ENCODE measurements at regions not wholly inside any gene's neighbourhood (a gene's known extent, or its start where the extent isn't known, plus 50 kb on each side); places are given as distances from the start of the nearest gene placed in this dataset.

DNA sequence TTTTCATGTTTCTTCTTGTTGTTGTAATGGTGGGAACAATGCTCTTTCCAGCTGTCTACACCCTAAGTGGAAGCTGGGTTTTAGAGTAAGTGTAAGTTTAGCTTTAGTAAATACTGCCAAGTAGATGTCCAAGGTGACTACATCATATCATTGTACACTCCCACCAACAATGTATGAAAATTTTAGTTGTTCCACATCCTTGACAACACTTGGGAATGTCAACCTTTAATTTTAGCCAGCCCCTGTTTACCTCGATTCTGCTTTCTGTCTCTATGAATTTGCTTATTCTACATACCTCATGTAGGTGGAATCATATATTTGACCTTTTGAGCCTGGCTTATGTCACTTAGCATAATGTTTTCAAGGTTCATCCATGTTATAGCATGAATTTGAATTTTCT is 93.0 kb downstream of the MTPAP start:
- no peak for DNase-seq (ENCODE audit: low spot score)

DNA sequence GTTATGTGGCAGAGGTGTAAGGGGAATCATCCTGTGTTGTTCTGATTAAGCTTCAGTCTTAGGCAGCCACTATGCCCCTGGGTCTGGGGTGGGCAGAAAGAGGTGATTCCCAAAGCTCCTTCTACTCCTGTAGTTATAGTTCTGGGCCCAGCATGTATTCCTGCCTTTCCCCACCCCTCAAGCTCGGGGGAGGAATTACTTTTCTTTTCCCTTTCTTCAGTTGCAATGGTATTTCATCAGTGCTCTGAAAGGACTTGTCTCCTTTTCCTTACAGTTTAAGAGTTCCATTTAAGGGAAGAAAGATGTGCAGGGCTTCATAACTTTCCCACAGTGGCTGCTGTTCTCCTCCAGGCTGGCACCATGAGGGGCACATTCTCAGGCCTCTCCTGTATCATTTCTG is 94.2 kb downstream of the MTPAP start:
- no peak for DNase-seq (ENCODE audit: low spot score)

DNA sequence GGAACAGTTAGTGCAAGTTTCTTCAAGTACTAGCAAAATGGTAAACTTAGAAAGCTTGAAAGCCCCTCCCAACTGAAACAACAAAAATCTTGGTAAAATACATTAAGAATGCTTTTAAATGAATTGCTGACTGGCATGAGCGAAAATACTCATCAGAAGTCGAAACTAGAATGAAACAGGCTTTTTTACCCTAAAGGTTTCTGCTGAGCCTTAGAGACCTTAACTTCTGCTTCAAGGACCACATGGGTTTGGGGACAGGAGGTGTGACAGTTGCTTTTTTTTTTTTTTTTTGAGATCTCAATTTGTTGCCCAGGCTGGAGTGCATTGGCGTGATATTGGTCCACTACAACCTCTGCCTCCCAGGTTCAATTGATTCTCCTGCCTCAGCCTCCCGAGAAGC is 100.3 kb downstream of the MTPAP start:
- no peak for DNase-seq (ENCODE audit: low spot score)

DNA sequence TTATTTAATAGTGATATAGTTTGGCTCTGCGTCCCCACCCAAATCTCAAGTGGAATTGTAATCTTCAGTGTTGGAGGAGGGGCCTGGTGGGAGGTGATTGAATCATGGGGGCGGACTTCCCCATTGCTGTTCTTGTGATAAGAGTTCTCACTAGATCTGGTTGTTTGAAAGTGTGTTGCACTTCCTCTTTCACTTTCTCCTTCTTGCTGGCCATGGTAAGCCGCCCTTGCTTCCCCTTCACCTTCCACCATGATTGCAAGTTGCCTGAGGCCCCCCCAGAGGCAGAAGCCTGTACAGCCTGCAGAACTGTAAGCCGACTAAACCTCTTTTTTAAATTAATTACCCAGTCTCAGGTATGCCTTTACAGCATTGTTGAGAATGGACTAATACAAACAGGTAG is 101.4 kb downstream of the MTPAP start:
- no peak for DNase-seq (ENCODE audit: low spot score)

DNA sequence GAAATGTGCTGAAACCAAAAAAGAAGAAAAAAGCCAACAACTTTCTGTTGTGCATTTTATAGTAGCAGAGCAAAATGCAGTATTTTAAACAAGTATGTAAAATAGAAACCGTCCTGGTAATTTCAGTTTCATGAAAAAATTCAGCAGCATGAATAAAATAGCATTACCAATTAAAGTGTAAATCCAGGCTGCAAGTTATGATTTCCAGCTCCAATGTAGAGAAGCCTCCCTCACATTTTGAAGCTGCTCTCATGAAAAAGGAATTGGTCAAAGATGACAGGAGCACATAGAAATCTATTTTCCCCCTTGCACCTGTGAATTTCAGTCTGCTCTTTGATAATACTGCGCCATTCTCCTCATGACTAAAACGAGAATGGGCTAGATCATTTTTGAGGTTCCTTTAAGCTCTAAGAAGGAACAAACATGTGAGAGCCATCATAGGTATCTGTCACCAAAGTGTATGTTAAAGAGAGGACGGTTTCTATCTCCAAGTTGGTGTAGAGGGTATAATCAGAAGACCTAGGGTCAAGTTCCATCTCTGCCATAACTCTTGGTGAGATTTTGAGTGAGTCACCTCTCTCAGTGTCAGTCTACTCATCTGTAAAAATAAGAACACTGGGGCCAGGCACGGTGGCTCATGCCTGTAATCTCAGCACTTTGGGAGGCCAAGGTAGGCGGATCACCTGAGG is 107.5 kb downstream of the MTPAP start:
- DNase-seq (ENCODE audit: low spot score): no peak

DNA sequence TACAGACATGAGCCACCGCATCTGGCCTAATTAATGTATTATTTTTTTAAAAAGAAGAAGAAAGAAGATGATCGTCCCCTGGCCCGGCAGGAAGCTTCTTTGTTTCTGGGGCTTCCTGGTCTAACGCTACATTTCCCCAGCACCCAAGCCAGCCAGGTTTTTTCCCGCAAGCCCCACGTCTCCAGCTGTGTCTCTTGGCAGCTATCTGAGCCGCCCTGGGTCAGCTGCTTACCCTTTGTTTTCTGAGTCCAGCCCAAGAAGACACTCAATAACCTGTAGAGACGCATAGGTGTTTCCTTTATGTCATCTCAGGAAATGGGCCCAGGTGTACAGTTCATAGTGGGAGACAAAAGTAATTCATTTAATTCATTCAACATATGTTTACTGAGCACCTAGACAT is 110.2 kb downstream of the MTPAP start:
- DNase-seq (ENCODE audit: low spot score): no peak

DNA sequence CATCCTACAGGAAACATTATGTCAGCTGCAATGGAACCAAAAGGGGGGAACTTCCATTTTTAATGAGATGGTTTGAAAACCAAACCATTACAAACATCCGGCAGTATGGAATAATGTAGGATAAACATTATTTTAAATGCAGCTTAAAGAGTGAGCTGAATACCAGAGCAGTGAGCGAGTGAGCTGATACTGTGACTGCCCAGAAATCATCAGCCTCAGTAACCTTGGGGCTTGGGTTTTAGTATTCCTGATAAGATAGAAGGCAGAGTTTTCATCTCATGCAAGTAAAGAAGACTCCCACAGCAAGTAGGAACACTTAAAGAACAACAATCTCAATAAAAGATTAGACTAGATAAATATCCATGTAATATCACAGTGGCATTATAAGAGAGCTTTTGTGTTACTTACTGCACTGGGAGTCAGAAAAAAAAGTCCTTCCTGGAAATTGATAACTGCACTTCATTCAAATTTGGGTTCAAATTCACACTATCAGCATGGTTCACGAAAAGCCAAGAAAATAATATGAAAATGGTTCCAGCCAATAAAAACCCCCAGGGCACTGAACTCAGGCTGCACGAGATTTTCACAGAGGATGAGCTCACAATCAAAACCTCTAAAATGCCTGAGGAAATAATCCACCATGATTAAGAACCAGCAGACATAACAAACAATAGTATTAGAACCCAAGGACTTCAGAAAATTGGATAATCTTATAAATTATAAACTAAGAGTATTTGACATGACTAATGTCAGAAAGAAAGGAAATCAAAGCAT is 115.7 kb downstream of the MTPAP start:
- DNase-seq (ENCODE audit: low spot score): no peak

DNA sequence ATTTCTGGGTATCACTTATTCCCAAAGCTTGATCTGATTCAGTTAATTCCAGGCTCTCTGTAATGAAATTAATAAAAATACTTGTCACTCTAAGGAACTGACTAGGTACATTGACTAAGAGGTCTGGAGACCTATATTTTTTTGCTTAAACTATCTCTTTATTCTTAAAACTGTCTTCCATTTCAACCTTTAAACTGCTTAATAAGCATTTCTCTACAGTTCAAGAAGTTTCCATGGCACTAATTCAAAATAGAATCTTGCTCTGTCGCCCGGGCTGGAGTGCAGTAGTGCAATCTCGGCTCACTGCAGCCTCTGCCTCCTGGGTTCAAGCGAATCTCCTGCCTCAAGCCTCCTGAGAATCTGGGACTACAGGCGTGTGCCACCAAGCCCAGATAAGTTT is 117.4 kb downstream of the MTPAP start:
- no peak for DNase-seq (ENCODE audit: low spot score)

DNA sequence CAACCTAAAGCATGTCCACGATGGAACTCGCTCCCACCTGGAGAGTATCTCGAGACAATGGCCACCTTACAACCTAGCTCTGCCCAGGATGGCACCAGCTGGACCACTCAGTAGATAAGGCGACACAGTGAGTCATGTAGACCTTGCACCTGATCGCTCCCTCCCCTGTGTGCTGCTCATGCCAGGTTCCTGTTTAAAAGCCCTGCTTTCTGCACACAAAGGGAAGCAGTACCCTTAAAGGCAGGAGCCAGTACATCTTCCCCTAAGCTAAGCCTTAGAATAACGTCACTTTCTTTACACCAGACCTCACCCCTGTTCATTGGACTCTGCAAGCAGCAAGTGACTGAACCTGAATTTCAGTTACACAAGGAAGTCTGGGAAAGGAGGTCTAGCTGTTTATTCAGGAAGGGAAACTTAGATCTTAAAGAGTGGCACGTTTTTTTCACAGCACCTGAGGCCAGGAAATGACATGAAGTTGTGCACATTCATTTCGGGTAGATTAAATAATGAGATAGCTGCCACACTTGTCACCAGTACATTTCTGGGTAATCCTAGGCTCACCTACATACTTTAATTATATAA is 117.9 kb downstream of the MTPAP start:
- no peak for DNase-seq (ENCODE audit: low spot score)

DNA sequence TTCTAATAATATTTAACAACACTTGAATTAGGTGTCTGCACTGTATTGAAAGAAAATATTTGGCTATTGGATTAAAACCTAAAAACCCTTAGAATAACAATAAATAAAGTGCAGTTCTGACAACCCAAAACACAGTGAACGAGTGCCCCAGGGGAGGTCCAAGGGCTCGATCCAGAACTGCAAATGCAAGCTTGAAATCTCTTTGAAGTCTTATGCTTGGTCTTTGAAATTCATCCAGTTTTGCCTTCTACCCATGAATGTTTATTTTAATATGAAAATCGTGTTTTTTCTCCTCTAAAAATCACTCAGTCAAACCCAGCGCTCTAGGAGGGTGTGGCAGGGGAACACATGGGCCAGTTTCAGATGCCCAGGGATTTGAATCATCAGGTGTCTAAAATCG is 119.5 kb downstream of the MTPAP start:
- DNase-seq (ENCODE audit: low spot score): no peak

DNA sequence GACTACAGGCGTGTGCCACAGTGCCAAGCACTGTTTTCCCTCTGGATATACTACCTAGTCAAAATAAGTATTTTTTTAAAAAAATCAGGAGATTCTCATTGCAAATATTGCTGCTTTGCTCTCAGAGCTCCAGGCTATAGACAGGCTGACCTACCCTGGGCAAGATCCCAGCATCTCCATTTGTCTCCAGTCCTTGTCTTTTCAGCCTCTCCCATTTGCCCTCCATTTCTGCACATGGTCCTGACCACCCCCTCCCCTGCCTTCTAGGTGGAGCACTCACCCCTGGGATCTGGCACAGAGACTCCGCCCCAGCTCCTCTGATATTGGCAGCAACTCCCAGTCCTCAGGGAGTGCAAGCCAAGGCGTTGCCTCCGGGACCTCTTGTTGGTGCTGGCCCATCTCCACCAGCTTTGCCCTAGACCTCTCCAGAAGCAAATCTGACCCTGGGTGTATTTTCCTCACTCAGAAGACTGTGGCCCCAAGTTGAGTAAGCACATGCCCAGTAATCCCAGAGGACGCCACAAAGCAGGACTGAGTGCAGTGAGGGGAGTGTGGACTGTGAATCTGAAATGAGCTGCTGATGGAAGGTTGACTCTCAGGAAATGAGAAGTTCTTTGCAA is 120.6 kb downstream of the MTPAP start:
- no peak for DNase-seq (ENCODE audit: low spot score)

DNA sequence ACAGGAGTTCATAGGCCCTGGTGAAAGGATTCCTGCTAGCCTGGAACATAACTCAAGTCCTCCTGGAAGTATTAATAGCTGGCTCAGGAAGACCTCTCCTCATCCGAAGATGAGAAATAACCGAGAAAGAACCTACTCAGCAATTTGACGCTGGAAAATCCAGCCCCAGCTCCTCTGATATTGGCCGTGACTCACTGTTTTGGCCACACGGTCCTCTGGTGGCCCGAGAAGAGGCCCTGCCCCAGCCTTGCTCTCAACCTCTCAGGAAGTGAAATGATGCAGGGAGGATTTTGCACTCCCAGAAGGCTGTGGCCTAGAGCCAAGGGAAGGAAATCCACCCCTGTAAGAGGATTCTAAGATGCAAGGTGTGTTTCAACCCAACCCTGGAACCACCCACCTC is 121.6 kb downstream of the MTPAP start:
- no peak for DNase-seq (ENCODE audit: low spot score)

DNA sequence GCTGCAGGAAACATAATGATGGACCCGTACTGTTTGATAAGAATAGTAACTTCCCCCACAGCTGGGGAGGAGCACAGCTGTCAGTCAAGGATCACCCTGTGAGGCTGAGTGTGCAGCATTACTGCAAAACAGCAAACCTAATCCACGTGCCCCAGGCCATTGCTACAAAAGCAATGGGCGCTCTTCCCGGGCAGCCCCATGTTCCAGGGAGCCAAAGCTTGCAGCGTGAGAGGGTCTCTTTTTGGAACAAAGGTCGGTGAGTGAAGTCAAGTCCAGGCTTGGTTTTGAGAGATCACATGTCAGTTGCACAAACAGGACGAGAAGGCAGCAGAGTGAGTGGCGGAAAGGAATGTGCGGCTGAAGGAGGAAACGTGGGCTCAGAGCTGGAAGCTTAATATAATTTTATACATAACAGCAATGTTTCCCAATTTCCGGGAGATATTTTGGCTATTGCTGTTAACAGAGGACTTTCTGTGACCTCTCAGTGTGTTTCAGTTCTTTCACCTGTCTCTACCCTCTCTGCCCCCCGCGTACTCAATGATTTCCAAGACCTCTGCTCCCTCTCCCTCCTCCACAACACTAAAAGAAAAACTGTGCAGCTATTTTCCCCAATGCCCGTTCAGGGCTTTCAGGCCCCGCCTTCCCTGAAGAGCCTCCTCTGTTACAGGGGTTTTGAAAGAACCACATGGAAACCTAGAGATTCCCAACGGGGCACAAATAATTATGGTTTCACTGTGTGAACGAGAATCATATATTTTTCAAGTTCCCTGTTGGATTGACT is 128.9 kb downstream of the MTPAP start:
- DNase-seq (ENCODE audit: low spot score): peak; percentile 19

DNA sequence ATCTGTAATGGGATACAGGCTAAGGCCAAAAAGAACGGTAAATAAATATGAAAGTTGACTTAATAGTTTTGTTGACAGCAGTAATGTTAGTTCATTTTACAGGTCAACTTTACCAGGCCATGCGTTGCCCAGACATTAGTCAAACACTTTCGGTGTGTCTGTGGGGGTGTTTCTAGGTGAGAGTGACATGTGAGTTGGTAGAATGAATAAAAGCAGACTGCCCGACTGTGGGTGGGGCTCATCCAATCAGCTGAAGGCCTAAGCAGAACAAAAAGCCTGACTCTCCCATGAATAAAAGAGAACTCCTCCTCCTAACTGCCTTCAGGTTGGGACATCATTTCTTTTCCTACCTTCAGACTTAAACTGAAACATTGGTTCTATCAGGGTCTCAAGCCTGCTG is 132.3 kb downstream of the MTPAP start:
- no peak for DNase-seq (ENCODE audit: low spot score)

DNA sequence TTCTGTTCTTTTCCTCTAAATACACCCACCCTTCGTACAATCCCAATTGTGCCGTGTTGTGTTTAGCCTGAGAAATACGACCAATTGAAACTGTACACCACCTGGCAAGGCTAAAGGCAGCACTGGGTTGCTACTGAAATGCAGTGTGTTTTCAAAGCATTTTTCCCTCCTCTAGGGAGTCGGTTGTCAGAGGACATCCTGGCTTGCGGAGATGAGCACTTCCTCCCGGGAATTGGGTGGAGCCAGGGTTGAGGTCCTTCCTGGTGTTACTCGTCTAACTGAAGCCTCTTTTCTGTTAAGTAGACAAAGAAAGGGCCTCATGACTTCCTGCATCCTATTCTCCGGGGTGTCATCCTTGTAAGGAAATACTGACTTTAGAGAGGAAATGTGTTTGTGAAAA is 133.5 kb downstream of the MTPAP start:
- DNase-seq (ENCODE audit: low spot score): no peak

DNA sequence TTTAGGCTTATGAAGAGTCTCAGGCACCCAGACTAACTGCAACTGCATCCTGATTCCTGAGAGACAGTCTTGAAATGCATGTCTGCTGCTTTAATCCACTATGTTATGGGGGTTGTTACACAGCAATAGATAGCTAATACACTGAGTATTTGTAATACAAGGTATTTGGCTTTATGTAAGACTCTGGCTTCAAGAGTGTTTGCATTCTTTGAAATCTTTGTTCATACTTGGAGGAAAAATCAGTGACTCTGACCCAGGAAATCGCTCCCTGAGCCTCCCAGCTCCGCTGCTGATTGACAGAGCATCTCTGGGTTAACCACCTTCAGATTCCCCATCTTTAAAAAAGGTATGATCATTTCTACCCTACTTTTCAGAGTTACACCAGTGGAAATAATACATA is 133.9 kb downstream of the MTPAP start:
- DNase-seq (ENCODE audit: low spot score): no peak

DNA sequence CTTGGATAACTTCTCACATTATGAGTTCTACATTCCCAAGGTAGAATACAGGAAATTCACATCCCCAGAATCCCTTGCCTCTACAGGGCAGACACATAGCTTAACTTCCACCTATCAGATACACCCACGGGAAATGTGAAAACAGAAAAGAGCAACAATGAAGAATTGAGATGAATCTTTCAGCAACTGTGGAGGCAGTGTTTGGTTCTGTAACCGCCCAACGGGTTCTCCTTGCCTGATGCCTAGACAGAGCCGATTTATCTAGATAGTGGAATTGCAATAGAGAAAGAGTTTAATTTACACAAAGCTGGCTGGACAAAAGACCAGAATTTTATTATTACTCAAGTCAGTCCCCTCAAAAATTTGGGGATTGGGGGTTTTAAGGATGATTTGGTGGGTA is 138.8 kb downstream of the MTPAP start:
- DNase-seq (ENCODE audit: low spot score): no peak

DNA sequence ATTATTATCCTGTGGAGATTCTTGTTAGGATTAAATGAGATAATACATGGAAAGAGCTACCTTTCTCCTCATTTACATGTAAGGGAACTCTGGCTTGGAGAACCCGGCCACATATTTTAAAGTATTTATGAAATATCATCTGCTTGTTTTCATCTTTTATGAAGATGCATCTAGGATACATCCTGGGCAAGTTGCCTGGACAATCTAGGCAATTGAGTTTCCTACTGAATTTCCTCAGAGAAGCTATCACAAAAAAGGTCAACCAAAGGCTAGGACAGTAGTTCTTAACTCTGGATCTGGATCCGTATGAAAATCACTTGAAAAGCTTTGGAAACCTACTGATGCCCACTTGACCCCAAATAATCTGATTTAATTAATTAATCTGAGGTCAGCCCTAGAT is 140.7 kb downstream of the MTPAP start:
- no peak for DNase-seq (ENCODE audit: low spot score)

DNA sequence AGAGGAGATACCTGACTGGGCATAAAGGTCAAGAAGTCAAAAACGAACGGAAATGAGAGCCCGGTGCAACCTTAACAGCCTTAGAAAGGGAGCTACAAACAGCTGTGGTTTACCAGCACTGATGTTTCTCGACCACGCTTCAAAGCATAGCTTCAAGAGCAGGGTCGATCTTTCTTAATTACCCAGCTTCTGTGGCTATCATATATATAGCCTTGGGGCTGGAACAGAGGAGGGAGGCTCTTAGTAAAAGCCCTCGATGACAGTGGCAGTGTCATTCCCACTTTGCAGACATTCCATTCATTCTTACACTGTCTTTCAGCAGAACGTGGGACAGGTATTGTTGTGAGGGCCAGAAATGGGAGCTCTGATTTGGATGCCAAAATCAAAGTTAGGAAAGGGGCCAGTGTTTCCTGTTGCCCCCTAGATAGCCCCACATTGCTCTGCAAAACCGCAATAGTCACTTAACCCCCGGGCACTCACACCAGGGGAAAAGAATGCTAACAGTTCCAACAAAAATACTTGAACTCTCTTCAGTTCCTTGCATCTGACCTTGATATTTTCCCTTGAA is 141.5 kb downstream of the MTPAP start:
- peak; percentile 69 for DNase-seq (ENCODE audit: low spot score)

DNA sequence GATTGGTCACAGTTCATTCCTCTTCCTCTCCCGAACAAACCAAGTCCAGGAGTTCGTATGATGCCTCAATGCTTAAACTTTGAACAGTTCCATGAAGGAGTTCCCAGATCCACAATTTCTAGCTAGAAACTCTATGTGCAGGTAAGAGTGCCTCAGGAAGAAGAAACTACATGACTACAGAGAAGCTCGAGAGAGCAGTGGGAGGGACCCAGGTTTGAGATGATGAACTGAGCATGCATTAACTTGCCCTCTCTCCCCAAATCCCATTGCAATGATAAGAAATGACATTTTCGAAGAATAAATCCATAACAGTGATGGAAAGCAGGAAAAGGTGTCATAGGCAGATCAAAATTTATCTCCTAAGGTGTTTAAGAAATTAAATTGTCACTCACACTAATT is 140.6 kb upstream of the JCAD start:
- DNase-seq (ENCODE audit: low spot score): no peak

DNA sequence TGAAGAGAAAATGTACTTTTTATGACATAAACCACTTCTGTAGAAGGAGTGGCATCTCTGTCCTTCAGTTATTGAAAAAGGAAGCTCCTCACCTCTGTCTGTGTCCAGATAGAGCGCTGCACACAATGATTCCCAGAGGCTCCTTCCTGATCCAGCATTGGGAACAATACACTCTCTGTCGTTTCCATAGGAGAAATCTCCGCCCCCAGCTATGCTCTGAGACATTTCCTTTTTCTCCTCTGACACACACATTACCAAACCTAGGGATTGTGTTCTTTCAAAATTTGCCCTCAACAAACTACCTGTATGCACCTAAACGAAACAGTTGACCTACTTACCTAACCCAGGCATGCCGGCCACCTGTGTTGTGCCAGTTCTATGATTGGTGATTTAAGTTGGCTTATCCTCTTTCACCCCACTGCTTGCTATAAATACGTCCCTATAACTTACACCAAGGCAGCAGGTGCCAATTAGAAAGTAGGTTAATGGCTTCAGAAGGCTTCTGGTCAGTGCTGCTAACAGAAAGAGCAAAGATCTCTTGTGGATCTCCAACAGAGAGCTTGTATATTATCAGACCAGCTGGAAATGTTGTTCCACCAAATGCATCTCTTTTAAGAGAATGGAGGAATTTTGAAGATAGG is 140.1 kb upstream of the JCAD start:
- peak; percentile 24 for DNase-seq (ENCODE audit: low spot score)

DNA sequence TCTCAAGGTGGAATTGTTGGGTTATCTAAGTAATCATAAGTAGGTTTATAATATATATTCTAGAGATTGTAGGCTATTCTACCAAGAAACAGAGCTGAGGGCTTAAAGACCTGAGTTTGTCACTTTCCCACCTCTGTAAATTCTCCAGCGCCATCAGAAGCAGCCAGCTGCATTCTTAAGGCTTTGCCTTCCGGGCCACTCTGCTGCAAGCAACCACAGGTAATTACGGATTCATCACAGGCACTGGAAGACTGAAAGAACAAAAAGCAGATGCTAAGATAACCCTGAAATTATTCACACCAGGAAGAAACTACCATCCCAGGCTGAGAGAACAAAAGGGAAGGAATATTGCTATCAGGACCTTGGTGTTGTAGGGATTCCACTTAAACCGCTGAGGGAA is 137.8 kb upstream of the JCAD start:
- DNase-seq (ENCODE audit: low spot score): no peak

All from SW480 (cell line).